Mucosa of descending colon (tissue), 3 donors: ENCODE measurements at regions not wholly inside any gene's neighbourhood (a gene's known extent, or its start where the extent isn't known, plus 50 kb on each side); places are given as distances from the start of the nearest gene placed in this dataset.

Experiments
- ATAC-seq: fragments of 200-7000 bp; cut with Tn5 transposase; one replicate; pipeline ENCODE4 v1.9.1; 2020; ENCODE audit warnings: mild to moderate bottlenecking, moderate library complexity
- DNase-seq, 3 donors: peaks; one replicate each; pipeline ENCODE4 v3.0.0-alpha.2; 2020
- H3K36me3 ChIP-seq: fragments of 200-600 bp; one replicate; pipeline ENCODE4 v1.8.0; 2021; ENCODE audit warnings: low read depth, mild to moderate bottlenecking
- H3K4me1 ChIP-seq: fragments of 200-600 bp; one replicate; pipeline ENCODE4 v1.8.0; 2021; ENCODE audit warnings: low read depth, mild to moderate bottlenecking
- H3K4me3 ChIP-seq: fragments of 200-600 bp; one replicate; pipeline ENCODE4 v1.8.0; 2021; ENCODE audit warnings: mild to moderate bottlenecking
- H3K9me3 ChIP-seq: fragments of 200-600 bp; one replicate; pipeline ENCODE4 v1.8.0; 2021; ENCODE audit warnings: mild to moderate bottlenecking
- intact Hi-C, 2 donors: fragments of 100-400 bp; cut with DNase I in 1 of 2; cut with micrococcal nuclease in 1 of 2; formaldehyde crosslinking; loops; one replicate each; pipeline versions ENCODE4 v1.11.0 to v1.11.1; 2022; cut with DNase I, micrococcal nuclease
- TF ChIP-seq, protein P1 (sequence below): fragments of 200-600 bp; IDR thresholded peaks from one replicate; pipeline ENCODE4 v1.8.0; 2022; ENCODE audit warnings: antibody characterized with exemption, mild to moderate bottlenecking
- donor health status: DM: no; HTN: no; CAD: no; lungs with moderate emphysema.
- donor health status: DM: no; HTN: no; CAD: no.
- donor health status: DM: no; HTN: yes; CAD: no.

GRCh38 chr10:78859769-78860168 is 209.0 kb upstream of the ZMIZ1 start:
- no peaks in the 10 kb centered on the region for H3K36me3 ChIP-seq
- H3K4me3 ChIP-seq, result no peak overlapping the region
- no peaks in the 10 kb centered on the region for H3K4me1 ChIP-seq
- no peak for ATAC-seq
- no peak for DNase-seq
- TF ChIP-seq, protein P1, sequence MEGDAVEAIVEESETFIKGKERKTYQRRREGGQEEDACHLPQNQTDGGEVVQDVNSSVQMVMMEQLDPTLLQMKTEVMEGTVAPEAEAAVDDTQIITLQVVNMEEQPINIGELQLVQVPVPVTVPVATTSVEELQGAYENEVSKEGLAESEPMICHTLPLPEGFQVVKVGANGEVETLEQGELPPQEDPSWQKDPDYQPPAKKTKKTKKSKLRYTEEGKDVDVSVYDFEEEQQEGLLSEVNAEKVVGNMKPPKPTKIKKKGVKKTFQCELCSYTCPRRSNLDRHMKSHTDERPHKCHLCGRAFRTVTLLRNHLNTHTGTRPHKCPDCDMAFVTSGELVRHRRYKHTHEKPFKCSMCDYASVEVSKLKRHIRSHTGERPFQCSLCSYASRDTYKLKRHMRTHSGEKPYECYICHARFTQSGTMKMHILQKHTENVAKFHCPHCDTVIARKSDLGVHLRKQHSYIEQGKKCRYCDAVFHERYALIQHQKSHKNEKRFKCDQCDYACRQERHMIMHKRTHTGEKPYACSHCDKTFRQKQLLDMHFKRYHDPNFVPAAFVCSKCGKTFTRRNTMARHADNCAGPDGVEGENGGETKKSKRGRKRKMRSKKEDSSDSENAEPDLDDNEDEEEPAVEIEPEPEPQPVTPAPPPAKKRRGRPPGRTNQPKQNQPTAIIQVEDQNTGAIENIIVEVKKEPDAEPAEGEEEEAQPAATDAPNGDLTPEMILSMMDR, result no peak
- intact Hi-C loops, result no loop called here
- H3K9me3 ChIP-seq, result no peaks in the 10 kb centered on the region

GRCh38 chr10:78860260-78860914 is 208.4 kb upstream of the ZMIZ1 start:
- Histone ChIP-seq H3K36me3 (no peaks in the 10 kb centered on the region), H3K4me3 (no peak overlapping the region), H3K9me3 (no peaks in the 10 kb centered on the region), H3K4me1 (no peaks in the 10 kb centered on the region)
- no peak for DNase-seq
- TF ChIP-seq, protein P1, result no peak
- ATAC-seq, result no peak
- intact Hi-C loops, result no loop called here

DNA sequence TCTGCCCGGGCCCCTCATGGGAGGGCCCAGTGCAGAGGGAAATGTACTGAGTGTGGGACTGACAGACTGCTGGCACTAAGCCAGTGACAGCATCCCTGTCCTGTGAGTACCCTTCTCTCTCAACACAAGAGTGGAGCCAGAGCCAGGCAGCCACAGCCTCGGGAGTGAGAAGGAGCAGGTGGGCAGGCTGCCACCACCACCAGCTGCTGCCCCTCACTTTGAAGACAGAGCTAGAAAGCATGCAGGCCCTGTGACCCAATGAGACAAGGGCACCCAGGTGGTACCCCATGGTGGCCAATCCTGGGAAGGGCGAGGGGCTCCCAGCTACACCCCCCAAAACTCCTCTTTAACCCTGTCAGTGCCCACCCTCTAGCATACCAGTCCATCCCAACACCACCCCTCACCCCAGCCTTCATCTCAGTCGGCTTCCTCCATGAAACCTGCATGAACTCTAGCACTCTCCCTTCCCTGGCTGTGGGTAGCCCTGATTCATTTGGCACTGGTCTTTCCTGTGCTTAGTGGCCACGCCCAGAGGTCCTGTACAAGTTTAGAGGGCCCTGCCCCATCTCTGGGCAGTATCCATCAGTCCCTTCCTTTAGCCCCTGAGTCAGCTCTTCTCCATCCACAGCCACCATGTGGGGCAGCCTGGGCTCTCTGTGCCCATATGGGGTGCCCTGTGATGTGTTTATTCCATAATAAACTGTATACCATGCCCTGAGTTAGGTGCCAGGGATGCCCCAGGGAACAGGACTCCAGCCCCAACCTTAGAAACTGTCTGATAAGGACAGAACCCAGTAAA is 207.0 kb upstream of the ZMIZ1 start:
- no peak for ATAC-seq
- Histone ChIP-seq H3K4me1 (no peaks in the 10 kb centered on the region), H3K36me3 (no peaks in the 10 kb centered on the region), H3K9me3 (no peaks in the 10 kb centered on the region), H3K4me3 (no peak overlapping the region)
- TF ChIP-seq, protein P1, result no peak
- intact Hi-C loops, result no loop called here
- DNase-seq, result no peak

DNA sequence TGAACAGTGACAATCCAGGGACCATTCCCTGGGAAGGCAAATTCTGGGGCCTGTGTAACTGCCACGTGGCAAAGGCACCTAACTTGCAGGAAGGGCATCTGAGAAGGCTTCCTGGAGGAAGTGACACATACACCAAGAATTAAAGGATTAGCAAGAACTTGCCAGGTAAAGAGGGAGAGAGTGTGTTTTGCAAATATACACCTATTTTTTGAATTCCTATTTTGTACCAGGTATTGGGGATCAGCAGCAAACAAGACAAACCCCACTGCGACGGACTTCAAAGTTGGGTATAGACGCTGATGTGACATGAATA is 206.5 kb upstream of the ZMIZ1 start:
- DNase-seq (no peak), ATAC-seq (no peak)
- no peaks in the 10 kb centered on the region for H3K9me3 ChIP-seq
- H3K4me1 ChIP-seq, result no peaks in the 10 kb centered on the region
- no peaks in the 10 kb centered on the region for H3K36me3 ChIP-seq
- intact Hi-C loops, result no loop called here
- TF ChIP-seq, protein P1, result no peak
- H3K4me3 ChIP-seq, result no peak overlapping the region

GRCh38 chr10:78863140-78863905 is 205.4 kb upstream of the ZMIZ1 start:
- intact Hi-C loops, result no loop called here
- DNase-seq, result no peak

More at GRCh38 chr10:78863140-78863905, 205.4 kb upstream of the ZMIZ1 start:
- Histone ChIP-seq H3K4me1 (no peaks in the 10 kb centered on the region), H3K4me3 (no peak overlapping the region), H3K36me3 (no peaks in the 10 kb centered on the region), H3K9me3 (no peaks in the 10 kb centered on the region)
- TF ChIP-seq, protein P1, result no peak
- ATAC-seq, result no peak
